GM19395 (cell line): ENCODE measurements at regions not wholly inside any gene's neighbourhood (a gene's known extent, or its start where the extent isn't known, plus 50 kb on each side); places are given as distances from the start of the nearest gene placed in this dataset.

ENCODE experiments used
- ATAC-seq: cut with Tn5 transposase; IDR thresholded peaks from one replicate; pipeline ENCODE4 v1.9.1; 2021; ENCODE audit warnings: mild to moderate bottlenecking, moderate library complexity; ENCODE audit not compliant: unreplicated experiment

- no peak for ATAC-seq
These were observed 73.9 kb downstream of the WNT5A start for GRCh38 chr3:55413236-55413635.

- ATAC-seq, result no peak
These were observed 74.6 kb downstream of the WNT5A start for GRCh38 chr3:55412545-55412944.

GRCh38 chr3:55409806-55410205 is 77.3 kb downstream of the WNT5A start:
- ATAC-seq, result no peak

GRCh38 chr3:55408193-55408826 is 78.8 kb downstream of the WNT5A start:
- ATAC-seq, result no peak

- ATAC-seq, result no peak
These were observed 79.7 kb downstream of the WNT5A start for GRCh38 chr3:55407426-55407820.

GRCh38 chr3:55406696-55407425 is 80.2 kb downstream of the WNT5A start:
- ATAC-seq, result no peak

- no peak for ATAC-seq
These were observed 81.7 kb downstream of the WNT5A start for GRCh38 chr3:55405436-55405835.

- no peak for ATAC-seq
These were observed 84.1 kb downstream of the WNT5A start for GRCh38 chr3:55402886-55403609.

GRCh38 chr3:55380561-55380960 is 106.5 kb downstream of the WNT5A start:
- ATAC-seq, result no peak

- ATAC-seq, result no peak
These were observed 110.3 kb downstream of the WNT5A start for GRCh38 chr3:55376753-55377347.

- ATAC-seq, result no peak
These were observed 113.7 kb downstream of the WNT5A start for GRCh38 chr3:55373423-55373822.

GRCh38 chr3:55370272-55370671 is 116.8 kb downstream of the WNT5A start:
- ATAC-seq, result no peak

- ATAC-seq, result no peak
These were observed 117.8 kb downstream of the WNT5A start for GRCh38 chr3:55369141-55369847.

GRCh38 chr3:55368366-55368765 is 118.7 kb downstream of the WNT5A start:
- ATAC-seq, result no peak

- no peak for ATAC-seq
These were observed 119.7 kb downstream of the WNT5A start for GRCh38 chr3:55367384-55367783.

- ATAC-seq, result no peak
These were observed 122.7 kb downstream of the WNT5A start for GRCh38 chr3:55364421-55364820.

- no peak for ATAC-seq
These were observed 124.7 kb downstream of the WNT5A start for GRCh38 chr3:55362210-55362960.

GRCh38 chr3:55357796-55358195 is 129.3 kb downstream of the WNT5A start:
- no peak for ATAC-seq

GRCh38 chr3:55352668-55353067 is 134.4 kb downstream of the WNT5A start:
- no peak for ATAC-seq

GRCh38 chr3:55349851-55350250 is 137.3 kb downstream of the WNT5A start:
- ATAC-seq, result no peak
